Aorta (tissue), 5 donors: ENCODE measurements at regions not wholly inside any gene's neighbourhood (a gene's known extent, or its start where the extent isn't known, plus 50 kb on each side); places are given as distances from the start of the nearest gene placed in this dataset.

ENCODE experiments used
- ATAC-seq: fragments of 200-7000 bp; cut with Tn5 transposase; one replicate; pipeline ENCODE4 v1.9.1; 2022; ENCODE audit warnings: moderate library complexity; ENCODE audit not compliant: low FRiP score
- DNase-seq, 2 donors: peaks; one replicate each; pipeline ENCODE4 v3.0.0-alpha.2; 2020
- H3K27ac ChIP-seq, 2 donors: one replicate each; pipeline ENCODE4 v1.5.1; 2013; ENCODE audit warnings: low read length in 2 of 2, mild to moderate bottlenecking in 2 of 2, moderate library complexity in 2 of 2, control low read depth in 1 of 2, inconsistent platforms in 1 of 2, low read depth in 1 of 2
- H3K27me3 ChIP-seq, 2 donors: one replicate each; pipeline ENCODE4 v1.6.1; 2013; ENCODE audit warnings: control low read depth in 1 of 2, low read length in 1 of 2, mild to moderate bottlenecking in 1 of 2, moderate library complexity in 1 of 2; ENCODE audit not compliant: insufficient read depth in 2 of 2, control insufficient read depth in 1 of 2
- H3K36me3 ChIP-seq, 2 donors: one replicate each; pipeline ENCODE4 v1.6.1; 2013; ENCODE audit warnings: control low read depth in 1 of 2, low read length in 1 of 2, mild to moderate bottlenecking in 1 of 2; ENCODE audit not compliant: insufficient read depth in 2 of 2, control insufficient read depth in 1 of 2
- H3K4me1 ChIP-seq, 2 donors: one replicate each; pipeline ENCODE4 v1.6.1; 2013; ENCODE audit warnings: low read length in 2 of 2, control low read depth in 1 of 2, mild to moderate bottlenecking in 1 of 2, moderate library complexity in 1 of 2; ENCODE audit not compliant: insufficient read depth in 2 of 2, control insufficient read depth in 1 of 2
- H3K4me3 ChIP-seq, 2 donors: one replicate each; pipeline ENCODE4 v1.5.1; 2013; ENCODE audit warnings: low read length in 2 of 2, control low read depth in 1 of 2, mild to moderate bottlenecking in 1 of 2
- H3K9me3 ChIP-seq: one replicate; pipeline ENCODE4 v1.6.1; 2013; ENCODE audit warnings: mild to moderate bottlenecking, low read length; ENCODE audit not compliant: control insufficient read depth
- WGBS, 2 donors: extraction: QIAGEN DNeasy Blood & Tissue Kit; methylation state at CpG; one replicate each; pipeline ENCODE4 v1.1.7; 2013; 5-methylcytosine and 5-hydroxymethylcytosine counted together
- intact Hi-C, 2 donors: fragments of 100-400 bp; cut with DNase I; formaldehyde crosslinking; loops; one replicate each; pipeline versions ENCODE4 v1.14.2 to v1.15.0; 2022
- donor health status: healthy with polysubstance abuse.
- donor health status: Bipolar disorder and iron deficiency.
- donor health status: DM: no; HTN: no; CAD: no.
- donor health status: DM: no; HTN: no; CAD: no.
- donor health status: DM: yes; HTN: yes; CAD: no.

GRCh38 chr13:22235285-22235949 lies 564.5 kb downstream of the FGF9 start:
- DNase-seq (no peak), ATAC-seq (no peak)
- H3K36me3 ChIP-seq = no peaks in the 10 kb centered on the region
- no peak overlapping the region for H3K27ac ChIP-seq
- H3K27me3 ChIP-seq = no peaks in the 10 kb centered on the region
- H3K4me3 ChIP-seq = no peak overlapping the region
- H3K4me1 ChIP-seq = no peaks in the 10 kb centered on the region
- intact Hi-C loops = no loop called here
- H3K9me3 ChIP-seq = no peaks in the 10 kb centered on the region
- WGBS, 2 donors = 68 to 81% methylated on average over 2 of the region's 2 CpGs

- Histone ChIP-seq H3K9me3 (no peaks in the 10 kb centered on the region), H3K4me3 (no peak overlapping the region), H3K27ac (no peak overlapping the region), H3K27me3 (no peaks in the 10 kb centered on the region), H3K36me3 (no peaks in the 10 kb centered on the region), H3K4me1 (no peaks in the 10 kb centered on the region)
- 82 to 87% methylated on average over 2 of the region's 2 CpGs for WGBS, 2 donors
- no peak for ATAC-seq
- DNase-seq = no peak
- intact Hi-C loops = no loop called here
Observed at GRCh38 chr13:22235950-22236290, 565.0 kb downstream of the FGF9 start.

GRCh38 chr13:22238269-22238668 lies 567.4 kb downstream of the FGF9 start:
- H3K27me3 ChIP-seq = no peaks in the 10 kb centered on the region
- no peaks in the 10 kb centered on the region for H3K4me1 ChIP-seq
- no peak for ATAC-seq
- no peak overlapping the region for H3K4me3 ChIP-seq
- intact Hi-C loops = no loop called here
- no peaks in the 10 kb centered on the region for H3K36me3 ChIP-seq
- DNase-seq = no peak
- H3K9me3 ChIP-seq = no peaks in the 10 kb centered on the region
- WGBS, 2 donors = 94 to 96% methylated on average over 4 of the region's 4 CpGs
- no peak overlapping the region for H3K27ac ChIP-seq

GRCh38 chr13:22240716-22241115 lies 569.8 kb downstream of the FGF9 start:
- Histone ChIP-seq H3K9me3 (no peaks in the 10 kb centered on the region), H3K4me3 (no peak overlapping the region), H3K27me3 (no peaks in the 10 kb centered on the region), H3K36me3 (no peaks in the 10 kb centered on the region), H3K4me1 (no peaks in the 10 kb centered on the region), H3K27ac (no peak overlapping the region)
- WGBS, 2 donors = 79 to 92% methylated on average over 1 of the region's 1 CpG
- intact Hi-C loops = no loop called here
- DNase-seq (no peak), ATAC-seq (no peak)

GRCh38 chr13:22243469-22244163 lies 572.7 kb downstream of the FGF9 start:
- no peak overlapping the region for H3K27ac ChIP-seq
- ATAC-seq (no peak), DNase-seq (no peak)
- no peaks in the 10 kb centered on the region for H3K27me3 ChIP-seq
- H3K36me3 ChIP-seq = no peaks in the 10 kb centered on the region
- H3K9me3 ChIP-seq = no peaks in the 10 kb centered on the region
- WGBS, 2 donors = 77 to 80% methylated on average over 9 of the region's 9 CpGs
- H3K4me3 ChIP-seq = no peak overlapping the region
- intact Hi-C loops = no loop called here
- no peaks in the 10 kb centered on the region for H3K4me1 ChIP-seq

- DNase-seq (no peak), ATAC-seq (peak; percentile 36)
- intact Hi-C loops = no loop called here
- no peaks in the 10 kb centered on the region for H3K36me3 ChIP-seq
- no peak overlapping the region for H3K4me3 ChIP-seq
- H3K27me3 ChIP-seq = no peaks in the 10 kb centered on the region
- WGBS, 2 donors = 89 to 92% methylated on average over 11 of the region's 11 CpGs
- no peak overlapping the region for H3K27ac ChIP-seq
- no peaks in the 10 kb centered on the region for H3K4me1 ChIP-seq
- peaks cover 1% of the 10 kb centered on the region for H3K9me3 ChIP-seq
Observed at GRCh38 chr13:22252281-22252830, 581.5 kb downstream of the FGF9 start.

- ATAC-seq (no peak), DNase-seq (no peak)
- Histone ChIP-seq H3K27me3 (no peaks in the 10 kb centered on the region), H3K36me3 (no peaks in the 10 kb centered on the region), H3K27ac (no peak overlapping the region), H3K9me3 (peaks cover 1% of the 10 kb centered on the region), H3K4me3 (no peak overlapping the region), H3K4me1 (no peaks in the 10 kb centered on the region)
- WGBS, 2 donors = 97% methylated on average over 4 of the region's 4 CpGs
- intact Hi-C loops = no loop called here
Observed at GRCh38 chr13:22253107-22253506, 582.2 kb downstream of the FGF9 start.

GRCh38 chr13:22256111-22256639 lies 585.3 kb downstream of the FGF9 start:
- ATAC-seq = no peak
- intact Hi-C loops = no loop called here
- Histone ChIP-seq H3K9me3 (no peaks in the 10 kb centered on the region), H3K27me3 (no peaks in the 10 kb centered on the region), H3K36me3 (no peaks in the 10 kb centered on the region), H3K4me3 (no peak overlapping the region), H3K27ac (no peak overlapping the region), H3K4me1 (no peaks in the 10 kb centered on the region)
- DNase-seq = no peak
- WGBS, 2 donors = 80 to 86% methylated on average over 2 of the region's 2 CpGs
